ENCODE measurements at regions not wholly inside any gene's neighbourhood (a gene's known extent, or its start where the extent isn't known, plus 50 kb on each side); places are given as distances from the start of the nearest gene placed in this dataset.
"Not testable (repeated sequence)": the region's sequence is repeated elsewhere in the genome, so short reads cannot be mapped to it uniquely, and the experiment has no call there.

DNA sequence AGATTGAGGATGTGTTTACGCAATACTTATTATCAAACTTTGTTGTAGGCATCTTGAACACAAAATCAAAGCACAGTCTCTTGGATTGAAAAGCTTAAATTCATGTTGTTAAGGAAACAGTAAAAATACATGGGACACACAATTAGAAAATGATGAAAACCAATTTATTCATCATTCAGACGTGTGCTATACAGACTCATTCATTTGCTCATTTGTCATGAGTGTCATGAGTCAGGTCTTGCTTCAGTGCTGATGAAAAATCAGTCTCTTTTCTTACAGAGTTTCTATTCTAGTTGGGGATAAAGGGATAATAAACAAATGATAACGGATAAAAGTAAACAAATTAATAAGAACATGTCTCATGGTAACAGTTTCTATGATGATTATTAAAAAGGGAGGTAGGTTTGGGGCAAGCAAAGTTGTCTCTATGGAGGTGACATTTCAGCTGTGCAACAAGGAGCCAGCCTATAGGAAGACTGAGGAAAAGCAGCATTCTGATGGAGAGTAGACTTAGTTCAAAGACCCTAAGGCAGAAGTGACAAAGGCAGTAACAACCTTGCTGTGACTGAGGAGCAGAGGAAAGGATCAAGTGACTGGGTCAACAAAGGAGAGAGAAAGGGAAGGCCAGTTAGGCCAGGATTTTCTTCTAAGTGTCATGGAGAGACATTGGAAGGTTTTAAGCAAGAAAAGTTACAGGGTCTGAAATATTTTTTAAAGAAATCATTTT, 224.0 kb upstream of the HHIP start:
- FAIRE-seq (no peak), DNase-seq (ENCODE audit: insufficient read length, low spot score) (no peak)
- no peak for TF ChIP-seq PAX5 (IDR thresholded peaks at IDR 0.05; ENCODE audit: insufficient read depth, low read length, severe bottlenecking)
- TF ChIP-seq POU2F2 (IDR thresholded peaks at IDR 0.05; ENCODE audit: low read depth, low read length) = no peak
- no peak for TF ChIP-seq SPI1 (IDR thresholded peaks at IDR 0.05; ENCODE audit: low read depth, low read length)
- TF ChIP-seq TAF1 (IDR thresholded peaks at IDR 0.05; ENCODE audit: low read depth, low read length) = no peak
- no peak for TF ChIP-seq POLR2AphosphoS5 (IDR thresholded peaks at IDR 0.05; ENCODE audit: low read depth, low read length)
- no peak for TF ChIP-seq POLR2A (IDR thresholded peaks at IDR 0.05; ENCODE audit: low read depth, low read length)

DNA sequence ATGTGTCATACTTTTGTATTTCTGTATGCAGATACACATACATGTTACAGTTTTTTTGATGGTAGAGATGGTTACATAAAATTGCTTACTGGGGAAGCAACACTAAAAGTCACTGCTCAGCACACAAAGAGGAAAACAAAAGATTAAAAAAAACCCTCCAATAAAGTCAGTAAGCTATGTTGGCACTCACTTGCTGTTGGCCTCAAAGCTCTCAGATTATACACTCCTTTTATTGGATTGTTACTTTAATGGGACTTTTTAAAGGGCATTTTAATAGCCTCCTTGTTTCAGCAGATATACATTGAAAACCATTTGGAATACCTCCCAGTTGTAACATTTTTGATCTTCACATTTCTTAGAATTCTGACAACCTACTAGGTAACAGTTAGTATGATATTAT, 222.0 kb upstream of the HHIP start:
- DNase-seq (ENCODE audit: insufficient read length, low spot score) (no peak), FAIRE-seq (no peak)
- TF ChIP-seq POLR2AphosphoS5 (IDR thresholded peaks at IDR 0.05; ENCODE audit: low read depth, low read length) (no peak), PAX5 (IDR thresholded peaks at IDR 0.05; ENCODE audit: insufficient read depth, low read length, severe bottlenecking) (no peak), POLR2A (IDR thresholded peaks at IDR 0.05; ENCODE audit: low read depth, low read length) (no peak), SPI1 (IDR thresholded peaks at IDR 0.05; ENCODE audit: low read depth, low read length) (no peak), POU2F2 (IDR thresholded peaks at IDR 0.05; ENCODE audit: low read depth, low read length) (no peak), TAF1 (IDR thresholded peaks at IDR 0.05; ENCODE audit: low read depth, low read length) (no peak)

DNA sequence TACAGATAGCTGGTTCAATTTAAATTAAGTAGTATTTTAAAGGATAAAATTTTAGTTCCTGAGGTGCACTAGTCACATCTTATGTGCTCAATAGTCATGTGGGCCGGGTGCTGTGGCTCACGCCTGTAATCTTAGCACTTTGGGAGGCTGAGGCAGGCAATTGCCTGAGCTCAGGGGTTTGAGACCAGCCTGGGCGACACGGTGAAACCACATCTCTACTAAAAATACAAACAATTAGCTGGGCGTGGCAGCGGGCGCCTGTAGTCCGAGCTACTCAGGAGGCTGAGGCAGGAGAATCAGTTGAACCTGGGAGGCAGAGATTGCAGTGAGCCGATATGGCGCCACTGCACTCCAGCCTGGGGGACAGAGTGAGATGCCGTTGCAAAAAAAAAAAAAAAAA, 219.9 kb upstream of the HHIP start:
- not testable (repeated sequence) for DNase-seq (ENCODE audit: insufficient read length, low spot score); FAIRE-seq

GRCh38 chr4:144442713-144443112, 203.2 kb upstream of the HHIP start:
- DNase-seq (ENCODE audit: insufficient read length, low spot score) (no peak), FAIRE-seq (no peak)
- TF ChIP-seq SPI1 (IDR thresholded peaks at IDR 0.05; ENCODE audit: low read depth, low read length) = no peak
- no peak for TF ChIP-seq PAX5 (IDR thresholded peaks at IDR 0.05; ENCODE audit: insufficient read depth, low read length, severe bottlenecking)
- no peak for TF ChIP-seq POLR2AphosphoS5 (IDR thresholded peaks at IDR 0.05; ENCODE audit: low read depth, low read length)
- TF ChIP-seq TAF1 (IDR thresholded peaks at IDR 0.05; ENCODE audit: low read depth, low read length) = no peak
- TF ChIP-seq POU2F2 (IDR thresholded peaks at IDR 0.05; ENCODE audit: low read depth, low read length) = no peak
- no peak for TF ChIP-seq POLR2A (IDR thresholded peaks at IDR 0.05; ENCODE audit: low read depth, low read length)

- DNase-seq (ENCODE audit: insufficient read length, low spot score) = no peak
- TF ChIP-seq PAX5 (IDR thresholded peaks at IDR 0.05; ENCODE audit: insufficient read depth, low read length, severe bottlenecking) = no peak
- TF ChIP-seq POLR2AphosphoS5 (IDR thresholded peaks at IDR 0.05; ENCODE audit: low read depth, low read length) = no peak
- TF ChIP-seq POLR2A (IDR thresholded peaks at IDR 0.05; ENCODE audit: low read depth, low read length) = no peak
- TF ChIP-seq SPI1 (IDR thresholded peaks at IDR 0.05; ENCODE audit: low read depth, low read length) = no peak
- no peak for TF ChIP-seq TAF1 (IDR thresholded peaks at IDR 0.05; ENCODE audit: low read depth, low read length)
- TF ChIP-seq POU2F2 (IDR thresholded peaks at IDR 0.05; ENCODE audit: low read depth, low read length) = no peak
- FAIRE-seq = no peak
Measured at GRCh38 chr4:144449611-144450010, 196.3 kb upstream of the HHIP start.

DNA sequence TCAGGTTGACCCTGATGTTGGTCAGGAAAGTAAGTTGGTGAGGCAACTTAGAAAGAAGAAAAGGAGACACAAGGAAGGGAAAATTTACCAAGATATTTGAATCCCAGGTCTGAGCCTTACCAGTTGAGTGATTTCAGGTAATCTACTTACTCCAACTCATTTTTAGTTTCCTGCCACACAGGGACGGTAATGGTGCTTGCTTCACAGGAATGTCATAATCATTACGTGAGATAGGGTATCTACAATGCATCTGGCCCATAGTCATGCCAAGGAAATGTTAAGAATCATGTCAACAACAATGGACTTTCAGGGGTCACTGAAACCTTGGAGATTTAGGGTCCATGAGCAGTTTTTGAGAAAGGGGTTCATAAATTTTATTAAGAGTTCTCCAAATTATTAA, 195.4 kb upstream of the HHIP start:
- FAIRE-seq (no peak), DNase-seq (ENCODE audit: insufficient read length, low spot score) (no peak)
- no peak for TF ChIP-seq SPI1 (IDR thresholded peaks at IDR 0.05; ENCODE audit: low read depth, low read length)
- TF ChIP-seq POLR2A (IDR thresholded peaks at IDR 0.05; ENCODE audit: low read depth, low read length) = no peak
- no peak for TF ChIP-seq POU2F2 (IDR thresholded peaks at IDR 0.05; ENCODE audit: low read depth, low read length)
- no peak for TF ChIP-seq PAX5 (IDR thresholded peaks at IDR 0.05; ENCODE audit: insufficient read depth, low read length, severe bottlenecking)
- TF ChIP-seq TAF1 (IDR thresholded peaks at IDR 0.05; ENCODE audit: low read depth, low read length) = no peak
- TF ChIP-seq POLR2AphosphoS5 (IDR thresholded peaks at IDR 0.05; ENCODE audit: low read depth, low read length) = no peak

GRCh38 chr4:144451766-144452450, 194.0 kb upstream of the HHIP start:
- FAIRE-seq = no peak
- no peak for DNase-seq (ENCODE audit: insufficient read length, low spot score)
- TF ChIP-seq POLR2AphosphoS5 (IDR thresholded peaks at IDR 0.05; ENCODE audit: low read depth, low read length) (no peak), PAX5 (IDR thresholded peaks at IDR 0.05; ENCODE audit: insufficient read depth, low read length, severe bottlenecking) (no peak), TAF1 (IDR thresholded peaks at IDR 0.05; ENCODE audit: low read depth, low read length) (no peak), SPI1 (IDR thresholded peaks at IDR 0.05; ENCODE audit: low read depth, low read length) (no peak), POLR2A (IDR thresholded peaks at IDR 0.05; ENCODE audit: low read depth, low read length) (no peak), POU2F2 (IDR thresholded peaks at IDR 0.05; ENCODE audit: low read depth, low read length) (no peak)

GRCh38 chr4:144456196-144456595, 189.8 kb upstream of the HHIP start:
- DNase-seq (ENCODE audit: insufficient read length, low spot score) (no peak), FAIRE-seq (no peak)
- no peak for TF ChIP-seq POLR2AphosphoS5 (IDR thresholded peaks at IDR 0.05; ENCODE audit: low read depth, low read length)
- no peak for TF ChIP-seq POLR2A (IDR thresholded peaks at IDR 0.05; ENCODE audit: low read depth, low read length)
- no peak for TF ChIP-seq TAF1 (IDR thresholded peaks at IDR 0.05; ENCODE audit: low read depth, low read length)
- TF ChIP-seq PAX5 (IDR thresholded peaks at IDR 0.05; ENCODE audit: insufficient read depth, low read length, severe bottlenecking) = no peak
- TF ChIP-seq POU2F2 (IDR thresholded peaks at IDR 0.05; ENCODE audit: low read depth, low read length) = no peak
- TF ChIP-seq SPI1 (IDR thresholded peaks at IDR 0.05; ENCODE audit: low read depth, low read length) = no peak

- DNase-seq (ENCODE audit: insufficient read length, low spot score) (no peak), FAIRE-seq (no peak)
- no peak for TF ChIP-seq POU2F2 (IDR thresholded peaks at IDR 0.05; ENCODE audit: low read depth, low read length)
- no peak for TF ChIP-seq TAF1 (IDR thresholded peaks at IDR 0.05; ENCODE audit: low read depth, low read length)
- TF ChIP-seq SPI1 (IDR thresholded peaks at IDR 0.05; ENCODE audit: low read depth, low read length) = no peak
- TF ChIP-seq POLR2AphosphoS5 (IDR thresholded peaks at IDR 0.05; ENCODE audit: low read depth, low read length) = no peak
- TF ChIP-seq POLR2A (IDR thresholded peaks at IDR 0.05; ENCODE audit: low read depth, low read length) = no peak
- TF ChIP-seq PAX5 (IDR thresholded peaks at IDR 0.05; ENCODE audit: insufficient read depth, low read length, severe bottlenecking) = no peak
Measured at GRCh38 chr4:144461906-144462305, 184.1 kb upstream of the HHIP start.
